CD4-positive, alpha-beta T cell (primary cell): ENCODE measurements at regions not wholly inside any gene's neighbourhood (a gene's known extent, or its start where the extent isn't known, plus 50 kb on each side); places are given as distances from the start of the nearest gene placed in this dataset.

Experiments
- ATAC-seq: fragments of 200-7000 bp; cut with Tn5 transposase; one replicate; pipeline ENCODE4 v1.10.0; 2022; ENCODE audit warnings: mild to moderate bottlenecking; ENCODE audit not compliant: poor library complexity
- CTCF ChIA-PET: fragments of 350-600 bp; sonication (Branson Sonifier 250); formaldehyde crosslinking; loops from one replicate; lab custom pipeline; 2021; ENCODE audit warnings: antibody characterized with exemption, inconsistent platforms; lab: Charles Lee
- POLR2A ChIA-PET: fragments of 350-600 bp; sonication (Branson Sonifier 250); formaldehyde crosslinking; loops from one replicate; lab custom pipeline; 2021; ENCODE audit warnings: antibody characterized with exemption, inconsistent platforms; lab: Charles Lee
- DNase-seq, 14 experiments: peaks; one replicate each; pipeline ENCODE4 v3.0.0-alpha.2; 2013 to 2020; ENCODE audit warnings: mixed read lengths in 2 of 14
- H3K27ac ChIP-seq, 2 donors: one replicate each; pipeline versions ENCODE4 v1.5.1 to v1.7.0; 2013; ENCODE audit warnings: low read length in 2 of 2, low read depth in 1 of 2, mild to moderate bottlenecking in 1 of 2
- H3K27me3 ChIP-seq, 2 experiments: 1 replicate in 1 of 2; 2 replicates in 1 of 2; pipeline versions ENCODE4 v1.6.1 to v1.7.0; 2013; ENCODE audit warnings: low read length in 2 of 2, control low read depth in 1 of 2, mild to moderate bottlenecking in 1 of 2, moderate library complexity in 1 of 2; ENCODE audit not compliant: insufficient read depth in 2 of 2, control insufficient read depth in 1 of 2
- H3K36me3 ChIP-seq: one replicate; pipeline ENCODE4 v1.6.1; 2013; ENCODE audit warnings: low read length, control low read depth; ENCODE audit not compliant: insufficient read depth
- H3K4me1 ChIP-seq: one replicate; pipeline ENCODE4 v1.6.1; 2013; ENCODE audit warnings: low read length, control low read depth; ENCODE audit not compliant: insufficient read depth
- H3K4me3 ChIP-seq: one replicate; pipeline ENCODE4 v1.5.1; 2013; ENCODE audit warnings: mild to moderate bottlenecking, low read length, moderate library complexity
- H3K9me3 ChIP-seq, 2 experiments: 1 replicate in 1 of 2; 2 replicates in 1 of 2; pipeline versions ENCODE4 v1.6.1 to v1.7.0; 2013; ENCODE audit warnings: low read length in 2 of 2, mild to moderate bottlenecking in 2 of 2, control low read depth in 1 of 2, moderate library complexity in 1 of 2; ENCODE audit not compliant: control insufficient read depth in 1 of 2, insufficient read depth in 1 of 2
- H3K27ac Mint-ChIP-seq: one replicate; pipeline ENCODE4 v1.8.0; 2020; ENCODE audit warnings: mixed read lengths
- H3K27me3 Mint-ChIP-seq: one replicate; pipeline ENCODE4 v1.8.0; 2021; ENCODE audit warnings: mixed read lengths
- H3K36me3 Mint-ChIP-seq: one replicate; pipeline ENCODE4 v1.8.0; 2021; ENCODE audit warnings: low read depth, mixed read lengths
- H3K4me1 Mint-ChIP-seq: one replicate; pipeline ENCODE4 v1.8.0; 2021; ENCODE audit warnings: low read depth, mixed read lengths
- H3K4me3 Mint-ChIP-seq: one replicate; pipeline ENCODE4 v1.8.0; 2020; ENCODE audit warnings: mild to moderate bottlenecking, mixed read lengths
- H3K9me3 Mint-ChIP-seq: one replicate; pipeline ENCODE4 v1.8.0; 2020; ENCODE audit warnings: mixed read lengths
- intact Hi-C, 2 experiments: fragments of 100-400 bp; cut with DNase I in 1 of 2; cut with micrococcal nuclease in 1 of 2; formaldehyde crosslinking; loops; one replicate each; pipeline versions ENCODE4 v1.15.1 to v1.9.0; 2023 to 2025; cut with DNase I, micrococcal nuclease
- TF ChIP-seq, protein P1 (sequence below): fragments of 200-600 bp; IDR thresholded peaks from one replicate; pipeline ENCODE4 v1.8.0; 2022; ENCODE audit warnings: antibody characterized with exemption, mild to moderate bottlenecking

- Histone ChIP-seq H3K36me3 (no peaks in the 10 kb centered on the region), H3K27me3 (peaks cover 10% of the 10 kb centered on the region in 2 experiments)
These were observed 63.1 kb downstream of the GSX1 start for GRCh38 chr13:27855381-27855780.

DNA sequence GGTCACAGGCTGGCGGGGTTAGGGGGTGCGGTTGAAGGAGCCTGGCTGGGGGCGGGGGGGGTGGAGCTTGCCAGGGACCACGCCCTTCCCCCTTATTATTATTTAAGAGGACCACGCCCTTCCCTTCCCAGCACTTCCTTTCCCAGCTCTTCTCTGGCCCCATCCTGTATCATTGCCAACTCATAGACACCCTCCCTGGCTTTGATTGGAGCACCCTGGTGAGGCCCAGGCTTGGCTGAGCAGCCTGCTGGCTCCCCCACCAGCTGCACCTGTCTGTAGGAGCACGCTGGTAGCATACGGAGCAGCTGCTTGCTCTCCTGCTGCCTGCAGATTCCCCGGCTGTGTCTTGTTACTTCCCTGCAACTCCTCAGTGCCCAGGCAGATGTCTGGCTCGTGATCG, 62.5 kb upstream of the PDX1 start:
- TF ChIP-seq, protein P1, sequence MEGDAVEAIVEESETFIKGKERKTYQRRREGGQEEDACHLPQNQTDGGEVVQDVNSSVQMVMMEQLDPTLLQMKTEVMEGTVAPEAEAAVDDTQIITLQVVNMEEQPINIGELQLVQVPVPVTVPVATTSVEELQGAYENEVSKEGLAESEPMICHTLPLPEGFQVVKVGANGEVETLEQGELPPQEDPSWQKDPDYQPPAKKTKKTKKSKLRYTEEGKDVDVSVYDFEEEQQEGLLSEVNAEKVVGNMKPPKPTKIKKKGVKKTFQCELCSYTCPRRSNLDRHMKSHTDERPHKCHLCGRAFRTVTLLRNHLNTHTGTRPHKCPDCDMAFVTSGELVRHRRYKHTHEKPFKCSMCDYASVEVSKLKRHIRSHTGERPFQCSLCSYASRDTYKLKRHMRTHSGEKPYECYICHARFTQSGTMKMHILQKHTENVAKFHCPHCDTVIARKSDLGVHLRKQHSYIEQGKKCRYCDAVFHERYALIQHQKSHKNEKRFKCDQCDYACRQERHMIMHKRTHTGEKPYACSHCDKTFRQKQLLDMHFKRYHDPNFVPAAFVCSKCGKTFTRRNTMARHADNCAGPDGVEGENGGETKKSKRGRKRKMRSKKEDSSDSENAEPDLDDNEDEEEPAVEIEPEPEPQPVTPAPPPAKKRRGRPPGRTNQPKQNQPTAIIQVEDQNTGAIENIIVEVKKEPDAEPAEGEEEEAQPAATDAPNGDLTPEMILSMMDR = no peak
- no peaks in the 10 kb centered on the region for H3K4me1 Mint-ChIP-seq
- ATAC-seq (no peak), DNase-seq (no peak)
- POLR2A ChIA-PET = no interaction called here
- H3K27me3 Mint-ChIP-seq = peaks cover 52% of the 10 kb centered on the region
- H3K36me3 Mint-ChIP-seq = no peaks in the 10 kb centered on the region
- intact Hi-C loops = no loop called here
- no peaks in the 10 kb centered on the region for H3K36me3 ChIP-seq
- H3K9me3 ChIP-seq = no peaks in the 10 kb centered on the region
- H3K4me3 Mint-ChIP-seq = no peak overlapping the region
- no peak overlapping the region for H3K27ac Mint-ChIP-seq
- H3K4me3 ChIP-seq = no peak overlapping the region
- no peak overlapping the region for H3K27ac ChIP-seq
- CTCF ChIA-PET = no interaction called here
- no peaks in the 10 kb centered on the region for H3K4me1 ChIP-seq
- peaks cover 15 to 18% of the 10 kb centered on the region in 2 experiments for H3K27me3 ChIP-seq
- no peaks in the 10 kb centered on the region for H3K9me3 Mint-ChIP-seq

More at GRCh38 chr13:27855381-27855780, 63.1 kb downstream of the GSX1 start:
- H3K4me1 Mint-ChIP-seq = no peaks in the 10 kb centered on the region
- no peaks in the 10 kb centered on the region for H3K36me3 Mint-ChIP-seq
- intact Hi-C loops = no loop called here
- no peak overlapping the region for H3K27ac Mint-ChIP-seq
- H3K4me3 Mint-ChIP-seq = no peak overlapping the region
- no peaks in the 10 kb centered on the region for H3K9me3 ChIP-seq
- no peak overlapping the region for H3K27ac ChIP-seq
- H3K27me3 Mint-ChIP-seq = peaks cover 63% of the 10 kb centered on the region
- TF ChIP-seq, protein P1 = no peak
- H3K4me1 ChIP-seq = no peaks in the 10 kb centered on the region
- DNase-seq (no peak), ATAC-seq (no peak)
- no peak overlapping the region for H3K4me3 ChIP-seq
- ChIA-PET POLR2A (no interaction called here), CTCF (interaction anchor here (1.7 kb wide), 1 partner anchor 14 kb away, joined by 3 read pairs; no protein-coding TSS in a partner anchor)
- H3K9me3 Mint-ChIP-seq = no peaks in the 10 kb centered on the region

- POLR2A ChIA-PET = no interaction called here
- no peaks in the 10 kb centered on the region for H3K36me3 Mint-ChIP-seq
- Histone ChIP-seq H3K36me3 (no peaks in the 10 kb centered on the region), H3K9me3 (no peaks in the 10 kb centered on the region), H3K4me1 (no peaks in the 10 kb centered on the region), H3K27ac (no peak overlapping the region), H3K4me3 (no peak overlapping the region), H3K27me3 (peaks cover 17 to 18% of the 10 kb centered on the region in 2 experiments)
- H3K27me3 Mint-ChIP-seq = peaks cover 51% of the 10 kb centered on the region
- no peaks in the 10 kb centered on the region for H3K4me1 Mint-ChIP-seq
- intact Hi-C loops = no loop called here
- CTCF ChIA-PET = no interaction called here
- no peak overlapping the region for H3K27ac Mint-ChIP-seq
- H3K9me3 Mint-ChIP-seq = no peaks in the 10 kb centered on the region
- ATAC-seq (no peak), DNase-seq (no peak)
- TF ChIP-seq, protein P1 = no peak
- no peak overlapping the region for H3K4me3 Mint-ChIP-seq
These were observed 61.8 kb upstream of the PDX1 start for GRCh38 chr13:27858046-27858445.
